PC-3 (cell line): ENCODE measurements at regions not wholly inside any gene's neighbourhood (a gene's known extent, or its start where the extent isn't known, plus 50 kb on each side); places are given as distances from the start of the nearest gene placed in this dataset.

Experiments
- ATAC-seq: fragments of 200-7000 bp; cut with Tn5 transposase; 2 replicates; pipeline ENCODE4 v1.9.1; 2020; ENCODE audit warnings: mild to moderate bottlenecking, moderate library complexity
- BruUV-seq: library from RNA; stranded (reverse); fragments of 400-500 nt; replicated peaks from 2 replicates; lab custom pipeline; 2021; lab: Mats Ljungman, UMichigan
- CTCF ChIA-PET: fragments of 300-600 bp; sonication (Branson Sonifier 250); formaldehyde crosslinking; loops from one replicate; lab custom pipeline; 2022; ENCODE audit warnings: antibody characterized with exemption; lab: Charles Lee
- POLR2A ChIA-PET: fragments of 300-600 bp; sonication (Branson Sonifier 250); formaldehyde crosslinking; loops from one replicate; lab custom pipeline; 2022; ENCODE audit warnings: antibody characterized with exemption; ENCODE audit not compliant: unreplicated experiment; lab: Charles Lee
- DNase-seq: peaks from one replicate; pipeline ENCODE4 v3.0.0-alpha.2; 2015
- H2AFZ ChIP-seq: fragments of 300-600 bp; sonication (generic); 2 replicates; pipeline ENCODE4 v1.6.0; 2016; ENCODE audit warnings: antibody characterized with exemption, low read length
- H3F3A ChIP-seq: fragments of 300-600 bp; sonication (generic); one replicate; pipeline ENCODE4 v1.6.0; 2017; ENCODE audit warnings: antibody characterized with exemption, low read length, control low read depth, mild to moderate bottlenecking; ENCODE audit not compliant: unreplicated experiment
- H3K27ac ChIP-seq: fragments of 300-600 bp; sonication (generic); 2 replicates; pipeline ENCODE4 v1.5.1; 2016; ENCODE audit warnings: mild to moderate bottlenecking, low read length
- H3K27me3 ChIP-seq: fragments of 300-600 bp; sonication (generic); 2 replicates; pipeline ENCODE4 v1.6.1; 2016; ENCODE audit warnings: low read length, mixed read lengths
- H3K36me3 ChIP-seq: fragments of 300-600 bp; sonication (generic); 2 replicates; pipeline ENCODE4 v1.6.1; 2016; ENCODE audit warnings: low read depth, mixed run types, low read length, mixed read lengths
- H3K4me1 ChIP-seq: fragments of 300-600 bp; sonication (generic); 2 replicates; pipeline ENCODE4 v1.5.1; 2016; ENCODE audit warnings: low read length; ENCODE audit not compliant: insufficient read depth
- H3K4me2 ChIP-seq: fragments of 300-600 bp; sonication (generic); 2 replicates; pipeline ENCODE4 v1.6.0; 2016; ENCODE audit warnings: low read length
- H3K4me3 ChIP-seq: fragments of 300-600 bp; sonication (generic); 2 replicates; pipeline ENCODE4 v1.5.1; 2016; ENCODE audit warnings: mild to moderate bottlenecking, low read length, mixed read lengths
- H3K79me2 ChIP-seq: fragments of 300-600 bp; sonication (generic); 2 replicates; pipeline ENCODE4 v1.6.1; 2017; ENCODE audit warnings: low read length, mixed read lengths
- H3K9ac ChIP-seq: fragments of 300-600 bp; sonication (generic); 2 replicates; pipeline ENCODE4 v1.6.0; 2016; ENCODE audit warnings: mild to moderate bottlenecking, low read length
- H3K9me2 ChIP-seq: fragments of 300-600 bp; sonication (generic); replicated peaks from 2 replicates; pipeline ENCODE4 v1.6.1; 2016; ENCODE audit warnings: mixed run types, low read length, mixed read lengths
- H3K9me3 ChIP-seq: fragments of 300-600 bp; sonication (generic); 2 replicates; pipeline ENCODE4 v1.6.1; 2016; ENCODE audit warnings: low read length, mixed read lengths
- H4K20me1 ChIP-seq: fragments of 300-600 bp; sonication (generic); 2 replicates; pipeline ENCODE4 v1.6.1; 2016; ENCODE audit warnings: low read length, mixed read lengths
- EZH2 ChIP-seq: fragments of 300-600 bp; sonication (generic); IDR thresholded peaks from one replicate; pipeline ENCODE4 v1.6.1; 2017; ENCODE audit warnings: antibody characterized with exemption, mild to moderate bottlenecking, low read length; ENCODE audit not compliant: unreplicated experiment
- EZH2phosphoT487 ChIP-seq: fragments of 300-600 bp; sonication (generic); IDR thresholded peaks from 2 replicates; pipeline ENCODE4 v1.6.1; 2018; ENCODE audit warnings: mild to moderate bottlenecking, antibody characterized with exemption, low read length, borderline replicate concordance
- intact Hi-C: fragments of 100-400 bp; cut with micrococcal nuclease; formaldehyde crosslinking; loops from 2 replicates; pipeline ENCODE4 v1.9.0; 2023
- TF ChIP-seq, protein P1 (sequence below): fragments of 300-600 bp; sonication (generic); conservative IDR thresholded peaks from 2 replicates; pipeline ENCODE4 v1.5.1; 2017; ENCODE audit warnings: antibody characterized with exemption, low read depth, mild to moderate bottlenecking, low read length

DNA sequence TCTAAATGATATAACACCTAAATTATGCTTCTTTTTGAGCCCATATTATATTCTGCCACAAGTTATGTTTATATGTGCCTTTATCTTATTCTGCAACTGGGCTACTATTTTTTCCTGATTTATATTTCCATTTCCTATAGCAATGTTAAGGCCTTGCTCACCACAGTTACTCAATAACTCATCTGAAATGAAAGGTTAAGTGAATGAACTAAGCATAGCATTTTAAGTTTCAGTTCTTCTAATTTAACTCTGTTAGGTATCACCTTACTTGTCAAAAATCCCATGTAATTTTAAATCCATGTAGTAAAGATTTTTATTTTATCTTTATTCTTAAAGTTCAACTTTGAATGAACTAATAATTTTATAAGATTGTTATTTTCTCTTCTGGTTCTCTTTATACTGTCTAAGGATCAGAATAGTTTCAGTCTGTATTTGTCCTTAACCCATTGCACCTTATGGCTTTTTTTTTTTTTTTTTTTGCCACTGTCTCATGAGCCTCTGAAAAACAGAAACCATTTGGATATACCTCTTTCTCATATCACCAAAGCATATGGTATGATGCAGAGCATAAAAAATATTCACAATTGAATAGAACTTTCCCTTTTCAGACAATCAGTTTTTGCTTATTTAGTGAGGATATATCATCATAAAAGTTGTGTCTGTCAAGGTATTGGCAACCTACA, 301.8 kb upstream of the ZWINT start:
- no peak overlapping the region for H3K4me2 ChIP-seq
- no peak overlapping the region for H3K27ac ChIP-seq
- intact Hi-C loops, result no loop called here
- DNase-seq, result no peak
- no peaks in the 10 kb centered on the region for H3K36me3 ChIP-seq
- no peaks in the 10 kb centered on the region for H3K79me2 ChIP-seq
- H3K27me3 ChIP-seq, result no peaks in the 10 kb centered on the region
- H3K9ac ChIP-seq, result no peak overlapping the region
- CTCF ChIA-PET, result interaction anchor here (0.6 kb wide), 1 partner anchor 1224 kb away, joined by 4 read pairs; no protein-coding TSS in a partner anchor
- no peak for ATAC-seq
- H4K20me1 ChIP-seq, result no peaks in the 10 kb centered on the region
- BruUV-seq, result no TSS peak
- H3K4me1 ChIP-seq, result no peaks in the 10 kb centered on the region
- no peaks in the 10 kb centered on the region for H3K9me2 ChIP-seq
- H3K4me3 ChIP-seq, result no peak overlapping the region
- POLR2A ChIA-PET, result no interaction called here
- no peak overlapping the region for H2AFZ ChIP-seq
- no peaks in the 10 kb centered on the region for H3F3A ChIP-seq
- H3K9me3 ChIP-seq, result peaks cover 17% of the 10 kb centered on the region
- TF ChIP-seq, protein P1, sequence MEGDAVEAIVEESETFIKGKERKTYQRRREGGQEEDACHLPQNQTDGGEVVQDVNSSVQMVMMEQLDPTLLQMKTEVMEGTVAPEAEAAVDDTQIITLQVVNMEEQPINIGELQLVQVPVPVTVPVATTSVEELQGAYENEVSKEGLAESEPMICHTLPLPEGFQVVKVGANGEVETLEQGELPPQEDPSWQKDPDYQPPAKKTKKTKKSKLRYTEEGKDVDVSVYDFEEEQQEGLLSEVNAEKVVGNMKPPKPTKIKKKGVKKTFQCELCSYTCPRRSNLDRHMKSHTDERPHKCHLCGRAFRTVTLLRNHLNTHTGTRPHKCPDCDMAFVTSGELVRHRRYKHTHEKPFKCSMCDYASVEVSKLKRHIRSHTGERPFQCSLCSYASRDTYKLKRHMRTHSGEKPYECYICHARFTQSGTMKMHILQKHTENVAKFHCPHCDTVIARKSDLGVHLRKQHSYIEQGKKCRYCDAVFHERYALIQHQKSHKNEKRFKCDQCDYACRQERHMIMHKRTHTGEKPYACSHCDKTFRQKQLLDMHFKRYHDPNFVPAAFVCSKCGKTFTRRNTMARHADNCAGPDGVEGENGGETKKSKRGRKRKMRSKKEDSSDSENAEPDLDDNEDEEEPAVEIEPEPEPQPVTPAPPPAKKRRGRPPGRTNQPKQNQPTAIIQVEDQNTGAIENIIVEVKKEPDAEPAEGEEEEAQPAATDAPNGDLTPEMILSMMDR, result no peak
- TF ChIP-seq EZH2phosphoT487 (no peak), EZH2 (no peak)

DNA sequence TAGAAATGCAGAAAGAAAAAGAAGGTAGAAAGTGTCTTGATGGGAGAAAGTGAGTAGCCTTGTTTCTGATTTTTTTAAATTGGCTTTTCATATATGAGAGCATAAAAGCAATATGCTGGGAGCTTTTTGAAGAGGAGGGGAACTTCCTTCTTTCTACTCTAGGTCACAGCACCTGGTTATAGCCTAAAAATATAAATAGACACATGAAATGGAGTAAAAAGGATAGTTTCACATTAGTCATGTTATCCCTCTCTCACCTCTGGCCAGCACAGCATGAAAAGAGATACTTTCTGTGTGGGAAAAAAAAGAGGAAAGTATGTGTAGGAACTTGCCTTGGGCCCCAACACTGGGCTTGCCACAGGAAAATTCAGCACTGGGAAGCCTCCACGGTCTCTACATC, 292.2 kb upstream of the ZWINT start:
- H3K36me3 ChIP-seq, result no peaks in the 10 kb centered on the region
- H3K9me3 ChIP-seq, result peaks cover 48% of the 10 kb centered on the region
- no peaks in the 10 kb centered on the region for H3K9me2 ChIP-seq
- CTCF ChIA-PET, result no interaction called here
- POLR2A ChIA-PET, result no interaction called here
- DNase-seq, result no peak
- TF ChIP-seq EZH2, result no peak
- TF ChIP-seq, protein P1, result no peak
- TF ChIP-seq EZH2phosphoT487, result no peak
- H4K20me1 ChIP-seq, result no peaks in the 10 kb centered on the region
- intact Hi-C loops, result no loop called here
- no peaks in the 10 kb centered on the region for H3K4me1 ChIP-seq
- no peak overlapping the region for H2AFZ ChIP-seq
- no peak overlapping the region for H3K9ac ChIP-seq
- no peak overlapping the region for H3K27ac ChIP-seq
- H3F3A ChIP-seq, result no peaks in the 10 kb centered on the region
- H3K79me2 ChIP-seq, result no peaks in the 10 kb centered on the region
- H3K4me2 ChIP-seq, result no peak overlapping the region
- no peak for ATAC-seq
- BruUV-seq, result no TSS peak
- H3K4me3 ChIP-seq, result no peak overlapping the region
- no peaks in the 10 kb centered on the region for H3K27me3 ChIP-seq

DNA sequence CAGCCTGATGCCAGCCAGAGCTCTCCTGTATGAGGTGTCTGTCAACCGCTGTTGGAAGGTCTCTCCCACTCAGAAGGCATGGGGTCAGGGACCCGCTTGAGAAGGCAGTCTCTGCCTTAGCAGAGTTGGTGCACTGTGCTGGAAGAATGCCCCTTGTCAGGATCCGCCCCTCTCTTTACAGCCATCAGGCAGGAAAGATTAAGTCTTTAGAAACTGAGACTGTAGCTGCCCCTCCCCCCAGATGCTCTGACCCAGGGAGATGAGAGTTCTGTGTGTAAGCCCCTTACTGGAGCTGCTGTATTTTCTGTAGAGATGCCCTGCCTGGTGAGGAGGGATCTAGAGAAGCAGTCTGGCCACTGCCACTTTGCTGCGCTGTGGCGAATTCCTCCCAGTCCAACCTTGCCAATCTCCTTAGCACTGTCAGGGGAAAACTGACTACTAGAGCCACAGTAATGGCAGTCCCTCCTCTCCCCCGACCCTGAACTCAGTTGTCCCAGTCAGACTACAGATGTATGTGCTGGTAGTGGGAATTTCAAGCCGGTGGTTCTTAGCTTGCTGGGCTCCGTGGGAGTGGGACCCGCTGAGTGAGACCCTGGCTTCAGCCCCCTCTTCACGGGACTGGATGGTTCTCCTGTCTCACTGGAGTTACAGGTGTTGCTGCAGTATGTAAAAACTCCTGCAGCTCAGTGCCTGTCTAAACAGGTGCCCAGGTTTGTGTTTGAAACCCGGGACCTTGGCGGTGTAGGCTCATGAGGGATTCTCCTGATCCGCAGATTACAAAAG, 285.5 kb upstream of the ZWINT start:
- DNase-seq, result no peak
- ATAC-seq, result no peak
- Histone ChIP-seq H3K9me3 (peaks cover 27% of the 10 kb centered on the region), H2AFZ (no peak overlapping the region), H3K9me2 (no peaks in the 10 kb centered on the region), H3K4me1 (no peaks in the 10 kb centered on the region), H3K79me2 (no peaks in the 10 kb centered on the region), H3K36me3 (no peaks in the 10 kb centered on the region), H3K9ac (no peak overlapping the region), H3K27ac (no peak overlapping the region), H3K4me3 (no peak overlapping the region), H3K4me2 (no peak overlapping the region), H4K20me1 (no peaks in the 10 kb centered on the region), H3F3A (no peaks in the 10 kb centered on the region), H3K27me3 (no peaks in the 10 kb centered on the region)
- BruUV-seq, result no TSS peak
- intact Hi-C loops, result no loop called here
- ChIA-PET POLR2A (no interaction called here), CTCF (no interaction called here)
- TF ChIP-seq EZH2 (no peak), EZH2phosphoT487 (no peak)
- TF ChIP-seq, protein P1, result no peak
